ENCODE measurements at regions not wholly inside any gene's neighbourhood (a gene's known extent, or its start where the extent isn't known, plus 50 kb on each side); places are given as distances from the start of the nearest gene placed in this dataset.

- no peak for DNase-seq
Observed at GRCh38 chr4:20408611-20409010, 156.9 kb downstream of the SLIT2 start.

- DNase-seq = no peak
Observed at GRCh38 chr4:20412072-20412471, 160.4 kb downstream of the SLIT2 start.

GRCh38 chr4:20416800-20417199, 165.1 kb downstream of the SLIT2 start:
- DNase-seq = no peak

DNA sequence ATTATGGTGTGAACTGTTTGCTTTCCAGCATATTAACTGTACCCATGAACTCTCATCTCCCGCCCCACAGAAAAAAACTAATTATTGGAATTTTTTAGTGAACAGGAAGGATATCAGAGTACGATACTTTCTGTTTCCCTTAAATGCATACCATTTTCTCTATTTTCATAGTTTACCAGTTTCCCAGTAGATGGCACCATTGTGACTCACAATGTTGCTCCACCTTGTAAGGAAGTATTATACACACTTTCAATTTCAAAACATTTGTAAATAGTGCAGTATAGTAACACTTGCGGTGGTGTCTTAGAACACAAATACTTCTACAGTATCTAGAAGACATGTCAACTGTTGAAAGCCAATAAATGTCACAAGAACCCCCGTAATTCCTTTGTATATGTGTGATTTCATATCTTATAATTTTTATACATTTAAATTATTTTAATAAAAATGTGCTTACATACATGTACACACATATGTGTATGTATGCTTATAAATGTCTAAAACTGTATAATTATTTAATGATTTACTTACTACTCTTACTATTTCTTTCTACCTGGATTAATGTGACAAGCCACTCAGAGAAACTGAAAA, 167.3 kb downstream of the SLIT2 start:
- DNase-seq = no peak

DNA sequence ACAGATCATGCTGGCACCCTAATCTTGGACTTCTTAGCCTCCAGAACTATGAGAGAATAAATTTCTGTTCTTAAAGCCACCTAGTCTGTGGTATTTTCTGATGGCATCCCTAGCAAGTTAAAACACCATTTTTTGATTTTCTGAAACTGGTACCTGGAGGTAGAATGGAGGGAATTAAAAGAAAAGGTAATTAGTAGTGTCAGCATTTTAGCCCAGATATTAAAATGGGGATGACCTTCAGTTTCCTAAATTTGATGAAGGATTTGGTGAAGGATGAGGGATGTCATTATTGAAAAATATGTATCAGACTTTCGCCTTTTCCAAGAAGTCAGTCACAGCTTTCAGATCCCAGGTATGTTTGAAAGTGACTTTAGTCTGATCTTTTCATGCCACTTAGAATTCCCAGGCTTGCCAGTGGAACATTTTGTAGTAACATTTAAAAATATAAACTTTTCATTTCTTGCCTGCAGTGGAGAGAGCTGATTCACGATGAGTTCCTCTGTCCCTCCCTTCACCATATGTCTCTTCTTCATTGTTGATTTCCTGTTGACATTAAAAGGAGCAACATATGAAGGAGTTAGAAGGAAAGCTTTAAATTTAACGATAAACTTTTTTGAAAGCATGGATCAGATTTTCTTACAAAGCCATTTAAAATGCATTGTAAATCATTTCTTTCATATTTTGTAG, 169.4 kb downstream of the SLIT2 start:
- no peak for DNase-seq

DNA sequence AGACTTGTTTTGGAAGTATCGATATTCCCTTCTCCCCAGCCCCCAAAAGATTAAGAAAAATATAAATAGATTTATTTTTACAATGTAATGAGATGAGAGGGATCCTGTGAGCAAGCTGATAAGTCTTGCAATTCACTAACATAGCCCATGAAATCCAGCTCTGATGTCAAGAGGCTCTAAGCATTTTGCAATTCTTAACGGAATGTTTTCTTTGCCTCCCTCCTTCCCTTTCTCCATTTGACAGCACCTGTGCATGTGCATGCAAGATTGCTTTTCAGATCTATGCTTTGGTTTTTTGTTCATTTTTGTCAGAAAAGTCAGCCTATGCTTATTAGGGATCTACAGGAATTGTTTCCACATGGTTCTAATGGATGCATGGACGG, 169.9 kb downstream of the SLIT2 start:
- DNase-seq = no peak

GRCh38 chr4:20422398-20422797, 170.7 kb downstream of the SLIT2 start:
- DNase-seq = no peak

- no peak for DNase-seq
Observed at GRCh38 chr4:20423420-20423819, 171.7 kb downstream of the SLIT2 start.

GRCh38 chr4:20426028-20426427, 174.3 kb downstream of the SLIT2 start:
- DNase-seq = no peak

DNA sequence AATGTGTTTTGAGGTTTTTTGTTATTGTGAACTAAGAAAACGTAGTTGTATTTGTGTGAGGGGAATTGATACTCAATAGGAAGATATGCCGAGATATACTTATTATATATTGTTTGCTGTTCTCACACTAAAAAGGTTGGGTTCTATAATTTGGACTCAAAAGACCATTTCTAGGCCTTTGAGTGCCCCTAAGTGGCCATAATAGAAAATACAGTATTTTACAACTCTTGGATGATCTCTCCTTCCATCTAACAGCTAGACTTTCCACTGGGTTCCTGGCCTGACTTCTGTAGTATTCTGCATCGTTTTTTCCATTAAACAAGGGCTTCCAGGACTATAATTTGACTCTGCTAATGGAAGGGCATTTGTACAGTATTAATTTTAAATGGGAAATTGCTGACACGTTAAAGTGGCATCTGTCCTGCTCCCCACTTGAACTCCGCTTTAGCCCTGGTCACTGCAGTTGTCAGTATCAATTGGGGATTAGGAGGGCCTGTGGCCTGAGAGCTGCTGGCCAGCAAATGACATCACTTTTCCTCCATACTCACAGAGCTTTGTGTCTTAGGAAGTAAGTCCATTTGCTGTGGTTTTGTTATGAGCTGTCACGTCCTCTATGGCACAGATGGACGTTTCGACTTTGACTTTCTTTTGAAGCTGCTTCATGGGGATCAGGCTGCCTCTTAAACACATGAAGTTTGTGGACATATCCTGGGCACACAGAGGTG, 176.9 kb downstream of the SLIT2 start:
- peak; percentile 30 for DNase-seq

GRCh38 chr4:20430259-20430941, 178.7 kb downstream of the SLIT2 start:
- DNase-seq = peak; percentile 52

GRCh38 chr4:20431543-20431951, 179.8 kb downstream of the SLIT2 start:
- DNase-seq = no peak

DNA sequence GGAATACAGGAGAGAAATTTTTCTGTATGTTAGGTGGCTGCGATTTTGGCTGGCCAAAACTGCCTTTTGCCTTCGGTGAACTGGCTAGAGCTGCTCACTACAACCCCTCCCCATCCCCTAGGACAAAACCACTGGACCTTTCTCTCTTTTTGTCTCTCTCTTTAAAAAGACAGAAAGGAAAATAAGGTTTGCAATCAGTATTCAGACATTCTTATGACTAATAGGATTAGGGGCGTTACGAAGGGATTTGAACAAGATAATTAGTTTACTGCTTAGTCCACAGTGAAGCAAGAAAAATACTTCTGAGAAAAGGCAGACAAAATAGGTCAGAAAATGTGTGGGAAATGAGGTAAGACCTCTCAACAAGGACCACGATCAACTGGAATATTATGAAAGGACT, 180.4 kb downstream of the SLIT2 start:
- DNase-seq = no peak

GRCh38 chr4:20433097-20433705, 181.5 kb downstream of the SLIT2 start:
- DNase-seq = no peak

GRCh38 chr4:20440170-20440569, 188.5 kb downstream of the SLIT2 start:
- no peak for DNase-seq

- no peak for DNase-seq
Observed at GRCh38 chr4:20443015-20443805, 191.5 kb downstream of the SLIT2 start.

DNA sequence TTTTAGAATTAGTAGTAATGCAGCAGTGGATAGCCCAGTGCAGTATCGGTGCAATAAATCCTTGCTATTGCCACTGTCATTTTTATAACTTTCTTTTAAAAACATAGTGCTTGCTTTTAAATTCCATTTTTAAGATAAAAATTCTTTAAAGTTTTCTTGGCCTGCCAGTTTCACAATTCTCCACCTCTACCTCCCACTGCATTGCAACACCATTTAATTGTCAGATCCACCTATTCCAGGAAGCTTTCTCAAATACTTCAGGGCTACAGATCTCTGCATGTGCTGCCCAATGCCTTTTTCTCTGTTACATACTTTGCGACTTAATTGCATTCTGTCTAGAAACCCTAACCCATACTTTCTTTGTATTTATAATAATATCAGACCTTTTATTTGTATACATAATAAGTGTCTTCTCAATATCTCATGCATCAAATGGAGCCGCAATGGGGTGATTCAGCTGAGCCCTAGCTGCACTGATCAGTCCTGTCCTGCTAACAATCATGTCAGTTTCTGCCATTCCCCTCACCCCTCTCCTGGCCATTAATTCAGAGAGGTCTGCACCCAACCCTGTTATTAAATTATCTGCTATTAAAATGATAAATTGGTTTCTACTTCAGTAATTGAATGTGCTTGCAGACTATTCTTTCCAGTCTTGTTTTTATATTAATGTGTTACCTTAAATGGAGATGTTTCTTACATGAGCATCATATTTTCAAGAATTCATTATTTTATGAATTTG, 193.1 kb downstream of the SLIT2 start:
- DNase-seq = no peak

GRCh38 chr4:20445933-20446723, 194.4 kb downstream of the SLIT2 start:
- no peak for DNase-seq

DNA sequence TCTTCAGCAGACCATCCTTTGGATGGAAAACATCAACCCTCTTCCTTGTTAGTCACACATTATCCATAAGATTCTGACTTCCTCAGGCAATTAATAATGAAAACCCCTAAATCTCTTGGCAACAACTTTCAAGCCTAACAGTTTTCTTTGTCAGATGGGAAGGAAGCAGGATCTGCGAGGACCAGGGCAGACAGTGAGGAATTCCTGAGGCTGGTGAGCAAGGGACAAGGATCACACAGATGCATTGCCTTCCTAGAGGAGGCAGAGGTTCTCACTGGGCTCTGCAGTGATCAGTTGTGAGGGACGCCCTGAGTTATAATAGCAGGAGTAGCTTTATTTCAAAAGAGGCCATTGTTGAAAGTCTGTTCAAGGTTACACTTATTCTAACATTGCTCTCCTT, 195.4 kb downstream of the SLIT2 start:
- no peak for DNase-seq

GRCh38 chr4:20451986-20452385, 200.3 kb downstream of the SLIT2 start:
- DNase-seq = no peak

GRCh38 chr4:20454515-20454914, 202.8 kb downstream of the SLIT2 start:
- DNase-seq = no peak

Data from right hindlimb (tissue), 1 donor.